ENCODE measurements at regions not wholly inside any gene's neighbourhood (a gene's known extent, or its start where the extent isn't known, plus 50 kb on each side); places are given as distances from the start of the nearest gene placed in this dataset.

- WGBS: 64% methylated on average over 2 of the region's 2 CpGs
- Histone ChIP-seq H3K9ac (ENCODE audit: low read depth in 1 of 2, low read length in 2 of 2) (no peak overlapping the region), H3K27ac (ENCODE audit: low read depth in 1 of 2, low read length in 2 of 2) (no peak overlapping the region), H3K4me1 (ENCODE audit: control insufficient read depth in 4 of 4, insufficient read depth in 4 of 4, low read length in 3 of 4) (no peaks in the 10 kb centered on the region), H3K9me3 (ENCODE audit: control insufficient read depth in 4 of 4, low read length in 3 of 4) (peaks cover 0 to 4% (median under 1%) of the 10 kb centered on the region in 4 donors), H3K4me3 (ENCODE audit: low read depth in 1 of 3, low read length in 3 of 3) (no peak overlapping the region), H3K27me3 (ENCODE audit: control insufficient read depth in 4 of 4, insufficient read depth in 4 of 4, low read length in 3 of 4) (peaks cover 0 to 3% (median 0%) of the 10 kb centered on the region in 4 donors), H3K36me3 (ENCODE audit: control insufficient read depth in 4 of 4, insufficient read depth in 3 of 4, low read depth in 1 of 4, low read length in 3 of 4) (no peaks in the 10 kb centered on the region)
- no peak for TF ChIP-seq HNF4A (conservative IDR thresholded peaks at IDR 0.05)
- TF ChIP-seq, protein P1, sequence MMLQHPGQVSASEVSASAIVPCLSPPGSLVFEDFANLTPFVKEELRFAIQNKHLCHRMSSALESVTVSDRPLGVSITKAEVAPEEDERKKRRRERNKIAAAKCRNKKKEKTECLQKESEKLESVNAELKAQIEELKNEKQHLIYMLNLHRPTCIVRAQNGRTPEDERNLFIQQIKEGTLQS (IDR thresholded peaks at IDR 0.05): no peak
- no peak for TF ChIP-seq JUND (IDR thresholded peaks at IDR 0.05)
- no peak for TF ChIP-seq FOXA1 (IDR thresholded peaks at IDR 0.05)
- TF ChIP-seq FOXA2 (IDR thresholded peaks at IDR 0.05): no peak
- TF ChIP-seq RAD21 (IDR thresholded peaks at IDR 0.05): no peak
- no peak for TF ChIP-seq REST (IDR thresholded peaks at IDR 0.05)
- no peak for TF ChIP-seq ZBTB33 (IDR thresholded peaks at IDR 0.05)
- TF ChIP-seq YY1 (IDR thresholded peaks at IDR 0.05): no peak
- TF ChIP-seq MAX (IDR thresholded peaks at IDR 0.05): no peak
- no peak for TF ChIP-seq TAF1 (conservative IDR thresholded peaks at IDR 0.05)
- TF ChIP-seq RXRA (IDR thresholded peaks at IDR 0.05): no peak
- no peak for TF ChIP-seq EGR1 (IDR thresholded peaks at IDR 0.05; ENCODE audit: low read depth in 2 of 2)
- no peak for DNase-seq (ENCODE audit: low spot score)
These were observed 423.9 kb upstream of the PITX2 start for GRCh38 chr4:111046811-111047210.

GRCh38 chr4:111048316-111048715 is 425.4 kb upstream of the PITX2 start:
- 71% methylated on average over 5 of the region's 5 CpGs for WGBS
- Histone ChIP-seq H3K36me3 (ENCODE audit: control insufficient read depth in 4 of 4, insufficient read depth in 3 of 4, low read depth in 1 of 4, low read length in 3 of 4) (no peaks in the 10 kb centered on the region), H3K9ac (ENCODE audit: low read depth in 1 of 2, low read length in 2 of 2) (no peak overlapping the region), H3K4me1 (ENCODE audit: control insufficient read depth in 4 of 4, insufficient read depth in 4 of 4, low read length in 3 of 4) (no peaks in the 10 kb centered on the region), H3K9me3 (ENCODE audit: control insufficient read depth in 4 of 4, low read length in 3 of 4) (peaks cover 0 to 9% (median 2%) of the 10 kb centered on the region in 4 donors), H3K4me3 (ENCODE audit: low read depth in 1 of 3, low read length in 3 of 3) (no peak overlapping the region), H3K27ac (ENCODE audit: low read depth in 1 of 2, low read length in 2 of 2) (no peak overlapping the region), H3K27me3 (ENCODE audit: control insufficient read depth in 4 of 4, insufficient read depth in 4 of 4, low read length in 3 of 4) (peaks cover 0 to 3% (median 0%) of the 10 kb centered on the region in 4 donors)
- no peak for DNase-seq (ENCODE audit: low spot score)
- TF ChIP-seq HNF4G (IDR thresholded peaks at IDR 0.05) (no peak), MAX (IDR thresholded peaks at IDR 0.05) (no peak), HNF4A (conservative IDR thresholded peaks at IDR 0.05) (no peak), NR2F2 (IDR thresholded peaks at IDR 0.05) (no peak), TAF1 (conservative IDR thresholded peaks at IDR 0.05) (no peak), RXRA (IDR thresholded peaks at IDR 0.05) (no peak), REST (IDR thresholded peaks at IDR 0.05) (no peak), GABPA (IDR thresholded peaks at IDR 0.05 in 1 of 2, conservative IDR thresholded peaks at IDR 0.05 in 1 of 2) (no peak), FOXA1 (IDR thresholded peaks at IDR 0.05) (no peak), RAD21 (IDR thresholded peaks at IDR 0.05) (no peak), CTCF (IDR thresholded peaks at IDR 0.05; ENCODE audit: low read depth, low read length, missing input control) (no peak), FOXA2 (IDR thresholded peaks at IDR 0.05) (no peak)
- TF ChIP-seq, protein P1 (IDR thresholded peaks at IDR 0.05): no peak

All from liver (tissue), 8 donors.